ENCODE measurements at regions not wholly inside any gene's neighbourhood (a gene's known extent, or its start where the extent isn't known, plus 50 kb on each side); places are given as distances from the start of the nearest gene placed in this dataset.
"Not testable (repeated sequence)": the region's sequence is repeated elsewhere in the genome, so short reads cannot be mapped to it uniquely, and the experiment has no call there.

GRCh38 chr4:100868281-100868680, 350.5 kb upstream of the EMCN start:
- WGBS (ENCODE audit: insufficient coverage): 36% methylated on average over 3 of the region's 4 CpGs
- H3K4me3 ChIP-seq (ENCODE audit: low read depth, low read length); H3K27ac ChIP-seq (ENCODE audit: low read depth, low read length); H3K9me3 ChIP-seq (ENCODE audit: control insufficient read depth, insufficient read depth, low read length); H3K27me3 ChIP-seq (ENCODE audit: control insufficient read depth, insufficient read depth, low read length); H3K4me1 ChIP-seq (ENCODE audit: control insufficient read depth, insufficient read depth, low read length); H3K36me3 ChIP-seq (ENCODE audit: control insufficient read depth, insufficient read depth, low read length): not testable (repeated sequence)
- peak in 1 of 6 donors; percentile 10 for DNase-seq (ENCODE audit: low read depth in 4 of 6, low spot score in 6 of 6)

- Histone ChIP-seq H3K27me3 (ENCODE audit: control insufficient read depth, insufficient read depth, low read length) (no peaks in the 10 kb centered on the region), H3K36me3 (ENCODE audit: control insufficient read depth, insufficient read depth, low read length) (no peaks in the 10 kb centered on the region), H3K4me1 (ENCODE audit: control insufficient read depth, insufficient read depth, low read length) (no peaks in the 10 kb centered on the region), H3K27ac (ENCODE audit: low read depth, low read length) (no peak overlapping the region), H3K4me3 (ENCODE audit: low read depth, low read length) (no peak overlapping the region), H3K9me3 (ENCODE audit: control insufficient read depth, insufficient read depth, low read length) (no peaks in the 10 kb centered on the region)
- no peak for DNase-seq (ENCODE audit: low read depth in 4 of 6, low spot score in 6 of 6)
- WGBS (ENCODE audit: insufficient coverage): no CpG with 5 or more reads among the region's 1 CpG
Measured at GRCh38 chr4:100852326-100852725, 334.5 kb upstream of the EMCN start.

DNA sequence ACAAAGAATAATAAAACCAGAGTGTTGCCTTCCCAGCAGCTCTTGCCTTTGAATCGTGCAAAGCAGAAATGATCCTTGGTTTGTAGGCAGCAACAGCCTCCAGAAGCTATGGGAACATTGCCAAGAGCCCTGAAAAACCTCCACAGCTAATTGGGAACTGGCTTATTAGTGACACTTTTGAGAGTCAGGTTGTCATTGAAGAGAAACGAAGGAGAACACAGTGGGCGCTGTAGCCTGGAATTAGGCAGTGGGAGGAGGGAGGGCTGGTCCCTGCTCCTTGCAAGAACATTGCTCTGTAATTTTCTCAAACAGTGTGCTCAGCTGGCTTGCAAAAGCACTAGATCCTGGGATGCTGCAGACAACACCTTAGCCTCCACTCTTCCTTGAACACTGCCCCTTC, 331.5 kb upstream of the EMCN start:
- DNase-seq (ENCODE audit: low read depth in 4 of 6, low spot score in 6 of 6): peak in 4 of 6 donors; percentile 20 to 83 (median 56)
- WGBS (ENCODE audit: insufficient coverage): 25% methylated on average over 3 of the region's 3 CpGs

DNA sequence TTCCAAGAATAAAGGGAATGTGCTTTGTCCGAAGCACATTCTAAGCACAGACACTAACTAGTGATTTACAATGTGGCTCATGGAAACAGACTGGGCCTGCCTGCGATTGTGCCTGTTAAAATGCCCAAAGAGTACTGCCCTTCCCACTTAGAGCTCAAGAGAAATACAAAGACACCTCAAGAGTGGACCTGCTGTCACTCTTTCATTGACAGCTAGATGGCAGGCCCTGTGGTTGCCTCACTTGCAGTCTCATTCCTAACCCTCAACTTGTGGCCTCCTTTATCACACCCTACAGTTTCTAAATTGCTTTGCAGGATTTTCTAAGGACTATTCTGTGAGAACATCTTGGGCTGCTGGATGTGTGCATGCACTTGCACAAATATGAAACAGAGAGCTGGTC, 331.0 kb upstream of the EMCN start:
- H3K36me3 ChIP-seq (ENCODE audit: control insufficient read depth, insufficient read depth, low read length): no peaks in the 10 kb centered on the region
- no peaks in the 10 kb centered on the region for H3K9me3 ChIP-seq (ENCODE audit: control insufficient read depth, insufficient read depth, low read length)
- DNase-seq (ENCODE audit: low read depth in 4 of 6, low spot score in 6 of 6): peak in 1 of 6 donors; percentile 41
- no peaks in the 10 kb centered on the region for H3K27me3 ChIP-seq (ENCODE audit: control insufficient read depth, insufficient read depth, low read length)
- WGBS (ENCODE audit: insufficient coverage): 42% methylated on average over 2 of the region's 2 CpGs
- H3K4me3 ChIP-seq (ENCODE audit: low read depth, low read length): no peak overlapping the region
- no peak overlapping the region for H3K27ac ChIP-seq (ENCODE audit: low read depth, low read length)
- no peaks in the 10 kb centered on the region for H3K4me1 ChIP-seq (ENCODE audit: control insufficient read depth, insufficient read depth, low read length)

More for the DNA sequence above, 331.5 kb upstream of the EMCN start:
- Histone ChIP-seq H3K27me3 (ENCODE audit: control insufficient read depth, insufficient read depth, low read length) (no peaks in the 10 kb centered on the region), H3K9me3 (ENCODE audit: control insufficient read depth, insufficient read depth, low read length) (no peaks in the 10 kb centered on the region), H3K27ac (ENCODE audit: low read depth, low read length) (no peak overlapping the region), H3K4me1 (ENCODE audit: control insufficient read depth, insufficient read depth, low read length) (no peaks in the 10 kb centered on the region), H3K4me3 (ENCODE audit: low read depth, low read length) (no peak overlapping the region), H3K36me3 (ENCODE audit: control insufficient read depth, insufficient read depth, low read length) (no peaks in the 10 kb centered on the region)

- DNase-seq (ENCODE audit: low read depth in 4 of 6, low spot score in 6 of 6): peak in 1 of 6 donors; percentile 20
- Histone ChIP-seq H3K36me3 (ENCODE audit: control insufficient read depth, insufficient read depth, low read length) (no peaks in the 10 kb centered on the region), H3K9me3 (ENCODE audit: control insufficient read depth, insufficient read depth, low read length) (no peaks in the 10 kb centered on the region), H3K4me1 (ENCODE audit: control insufficient read depth, insufficient read depth, low read length) (no peaks in the 10 kb centered on the region), H3K27me3 (ENCODE audit: control insufficient read depth, insufficient read depth, low read length) (no peaks in the 10 kb centered on the region), H3K27ac (ENCODE audit: low read depth, low read length) (no peak overlapping the region), H3K4me3 (ENCODE audit: low read depth, low read length) (no peak overlapping the region)
Measured at GRCh38 chr4:100843910-100844309, 326.1 kb upstream of the EMCN start.

DNA sequence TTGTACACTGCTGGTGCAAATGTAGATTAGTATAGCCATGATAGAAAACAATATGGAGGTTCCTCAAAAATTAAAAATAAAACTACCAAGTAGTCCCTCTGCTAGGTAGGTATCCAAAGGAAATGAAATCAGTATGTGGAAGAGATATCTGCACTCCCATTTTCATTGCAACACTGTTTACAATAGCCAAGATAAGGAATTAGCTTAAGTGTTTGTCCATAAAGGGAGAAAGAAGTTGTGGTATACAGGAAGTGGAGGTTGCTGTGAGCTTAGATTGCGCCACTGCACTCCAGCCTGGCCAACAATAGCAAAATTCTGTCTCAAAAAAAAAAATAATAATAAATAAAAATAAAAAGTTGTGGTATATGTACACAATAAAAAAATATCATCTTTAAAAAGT, 325.0 kb upstream of the EMCN start:
- no CpG with 5 or more reads among the region's 1 CpG for WGBS (ENCODE audit: insufficient coverage)

GRCh38 chr4:100841911-100842310, 324.1 kb upstream of the EMCN start:
- no peak overlapping the region for H3K4me3 ChIP-seq (ENCODE audit: low read depth, low read length)
- no peaks in the 10 kb centered on the region for H3K36me3 ChIP-seq (ENCODE audit: control insufficient read depth, insufficient read depth, low read length)
- no peak overlapping the region for H3K27ac ChIP-seq (ENCODE audit: low read depth, low read length)
- DNase-seq (ENCODE audit: low read depth in 4 of 6, low spot score in 6 of 6): no peak
- H3K9me3 ChIP-seq (ENCODE audit: control insufficient read depth, insufficient read depth, low read length): no peaks in the 10 kb centered on the region
- H3K27me3 ChIP-seq (ENCODE audit: control insufficient read depth, insufficient read depth, low read length): no peaks in the 10 kb centered on the region
- no peaks in the 10 kb centered on the region for H3K4me1 ChIP-seq (ENCODE audit: control insufficient read depth, insufficient read depth, low read length)
- no CpG with 5 or more reads among the region's 2 CpGs for WGBS (ENCODE audit: insufficient coverage)

More for the DNA sequence above, 325.0 kb upstream of the EMCN start:
- Histone ChIP-seq H3K27ac (ENCODE audit: low read depth, low read length) (no peak overlapping the region), H3K4me1 (ENCODE audit: control insufficient read depth, insufficient read depth, low read length) (no peaks in the 10 kb centered on the region), H3K27me3 (ENCODE audit: control insufficient read depth, insufficient read depth, low read length) (no peaks in the 10 kb centered on the region), H3K4me3 (ENCODE audit: low read depth, low read length) (no peak overlapping the region), H3K36me3 (ENCODE audit: control insufficient read depth, insufficient read depth, low read length) (no peaks in the 10 kb centered on the region), H3K9me3 (ENCODE audit: control insufficient read depth, insufficient read depth, low read length) (no peaks in the 10 kb centered on the region)
- no peak for DNase-seq (ENCODE audit: low read depth in 4 of 6, low spot score in 6 of 6)

DNA sequence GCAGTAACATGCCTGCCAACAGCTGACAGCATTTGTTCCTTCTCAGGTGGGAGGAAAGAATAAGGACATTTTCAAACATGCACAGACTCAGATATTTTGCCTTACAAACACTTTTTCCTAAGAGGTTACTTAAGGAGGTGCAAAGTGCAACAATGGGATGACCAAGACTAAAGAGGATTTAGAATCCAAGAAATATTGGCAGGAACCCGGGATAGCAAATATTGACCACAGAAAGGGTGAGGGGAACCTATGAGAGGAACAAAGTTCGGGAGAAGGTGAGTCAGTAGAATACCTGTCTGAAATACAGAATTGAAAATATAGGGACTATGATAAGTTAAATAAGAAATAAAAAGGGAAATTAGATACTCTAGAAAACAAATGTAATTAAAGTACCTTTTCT, 321.9 kb upstream of the EMCN start:
- WGBS (ENCODE audit: insufficient coverage): 100% methylated on average over 1 of the region's 2 CpGs
- Histone ChIP-seq H3K9me3 (ENCODE audit: control insufficient read depth, insufficient read depth, low read length) (no peaks in the 10 kb centered on the region), H3K4me3 (ENCODE audit: low read depth, low read length) (no peak overlapping the region), H3K36me3 (ENCODE audit: control insufficient read depth, insufficient read depth, low read length) (no peaks in the 10 kb centered on the region), H3K4me1 (ENCODE audit: control insufficient read depth, insufficient read depth, low read length) (no peaks in the 10 kb centered on the region), H3K27ac (ENCODE audit: low read depth, low read length) (no peak overlapping the region), H3K27me3 (ENCODE audit: control insufficient read depth, insufficient read depth, low read length) (no peaks in the 10 kb centered on the region)
- no peak for DNase-seq (ENCODE audit: low read depth in 4 of 6, low spot score in 6 of 6)

GRCh38 chr4:100838286-100838685, 320.5 kb upstream of the EMCN start:
- H3K4me1 ChIP-seq (ENCODE audit: control insufficient read depth, insufficient read depth, low read length): no peaks in the 10 kb centered on the region
- H3K27ac ChIP-seq (ENCODE audit: low read depth, low read length): no peak overlapping the region
- H3K9me3 ChIP-seq (ENCODE audit: control insufficient read depth, insufficient read depth, low read length): no peaks in the 10 kb centered on the region
- no peaks in the 10 kb centered on the region for H3K36me3 ChIP-seq (ENCODE audit: control insufficient read depth, insufficient read depth, low read length)
- DNase-seq (ENCODE audit: low read depth in 4 of 6, low spot score in 6 of 6): peak in 1 of 6 donors; percentile 7
- no peaks in the 10 kb centered on the region for H3K27me3 ChIP-seq (ENCODE audit: control insufficient read depth, insufficient read depth, low read length)
- H3K4me3 ChIP-seq (ENCODE audit: low read depth, low read length): no peak overlapping the region
- WGBS (ENCODE audit: insufficient coverage): no CpG with 5 or more reads among the region's 1 CpG

GRCh38 chr4:100836929-100837328, 319.1 kb upstream of the EMCN start:
- H3K4me3 ChIP-seq (ENCODE audit: low read depth, low read length): no peak overlapping the region
- no peaks in the 10 kb centered on the region for H3K27me3 ChIP-seq (ENCODE audit: control insufficient read depth, insufficient read depth, low read length)
- no peaks in the 10 kb centered on the region for H3K4me1 ChIP-seq (ENCODE audit: control insufficient read depth, insufficient read depth, low read length)
- H3K36me3 ChIP-seq (ENCODE audit: control insufficient read depth, insufficient read depth, low read length): no peaks in the 10 kb centered on the region
- WGBS (ENCODE audit: insufficient coverage): 86% methylated on average over 1 of the region's 1 CpG
- H3K27ac ChIP-seq (ENCODE audit: low read depth, low read length): no peak overlapping the region
- peak in 1 of 6 donors; percentile 13 for DNase-seq (ENCODE audit: low read depth in 4 of 6, low spot score in 6 of 6)
- H3K9me3 ChIP-seq (ENCODE audit: control insufficient read depth, insufficient read depth, low read length): no peaks in the 10 kb centered on the region

Data from spinal cord (tissue), 9 donors.